Panc1 (cell line): ENCODE measurements at regions not wholly inside any gene's neighbourhood (a gene's known extent, or its start where the extent isn't known, plus 50 kb on each side); places are given as distances from the start of the nearest gene placed in this dataset.

Experiments used
- ATAC-seq: fragments of 200-7000 bp; cut with Tn5 transposase; 2 replicates; pipeline ENCODE4 v1.9.1; 2020; ENCODE audit warnings: mild to moderate bottlenecking, moderate library complexity
- BruUV-seq: library from RNA; stranded (reverse); fragments of 400-500 nt; replicated peaks from 2 replicates; lab custom pipeline; 2021; lab: Mats Ljungman, UMichigan
- CTCF ChIA-PET: fragments of 300-600 bp; sonication (Branson Sonifier 250); formaldehyde crosslinking; loops from one replicate; lab custom pipeline; 2022; ENCODE audit warnings: antibody characterized with exemption; lab: Charles Lee
- POLR2A ChIA-PET: fragments of 300-600 bp; sonication (Branson Sonifier 250); formaldehyde crosslinking; loops from one replicate; lab custom pipeline; 2022; ENCODE audit warnings: antibody characterized with exemption; lab: Charles Lee
- DNase-seq: peaks from one replicate; pipeline ENCODE4 v3.0.0-alpha.2; 2010; ENCODE audit warnings: low read depth, low spot score
- H3K27ac ChIP-seq: 2 replicates; pipeline ENCODE4 v1.5.1; 2011; ENCODE audit warnings: mild to moderate bottlenecking, low read length, inconsistent platforms
- H3K27me3 ChIP-seq: fragments of 200-500 bp; sonication (Bioruptor generic); 2 replicates; pipeline ENCODE4 v1.6.0; 2014; ENCODE audit warnings: low read length, inconsistent platforms; ENCODE audit not compliant: control insufficient read depth, insufficient read depth
- H3K36me3 ChIP-seq: fragments of 200-500 bp; sonication (Bioruptor generic); 2 replicates; pipeline ENCODE4 v1.5.1; 2014; ENCODE audit warnings: inconsistent platforms, mild to moderate bottlenecking, low read length, moderate library complexity; ENCODE audit not compliant: control insufficient read depth, insufficient read depth
- H3K4me1 ChIP-seq: 2 replicates; pipeline ENCODE4 v1.5.1; 2011; ENCODE audit warnings: inconsistent platforms, mild to moderate bottlenecking, low read length, moderate library complexity; ENCODE audit not compliant: control insufficient read depth, insufficient read depth
- H3K4me3 ChIP-seq, 2 experiments: 2 replicates each; pipeline ENCODE4 v1.5.1; 2011 to 2012; ENCODE audit warnings: low read depth in 2 of 2, low read length in 2 of 2, mild to moderate bottlenecking in 2 of 2, inconsistent platforms in 1 of 2, moderate library complexity in 1 of 2
- H3K9me3 ChIP-seq: fragments of 200-500 bp; sonication (Bioruptor generic); 2 replicates; pipeline ENCODE4 v1.5.1; 2014; ENCODE audit warnings: low read depth, mild to moderate bottlenecking, inconsistent platforms, low read length, moderate library complexity; ENCODE audit not compliant: control insufficient read depth, insufficient read depth
- POLR2AphosphoS5 ChIP-seq: IDR thresholded peaks from 2 replicates; pipeline ENCODE4 v1.6.1; 2012; ENCODE audit warnings: mild to moderate bottlenecking, low read depth, low read length, moderate library complexity
- SIN3A ChIP-seq: IDR thresholded peaks from 2 replicates; pipeline ENCODE4 v1.6.1; 2012; ENCODE audit warnings: low read depth, mild to moderate bottlenecking, low read length, moderate library complexity, borderline replicate concordance; ENCODE audit not compliant: insufficient read depth
- TCF7L2 ChIP-seq: IDR thresholded peaks from 2 replicates; pipeline ENCODE4 v1.6.1; 2011; ENCODE audit warnings: mild to moderate bottlenecking, low read depth, low read length, inconsistent platforms
- in situ Hi-C: cut with HindIII; loops from 2 replicates; pipeline ENCODE4 v1.10.0; 2016; ENCODE audit warnings: low sequenced_read_pairs, low pct_unique_long_range_greater_than_20kb
- intact Hi-C: fragments of 100-400 bp; cut with micrococcal nuclease; formaldehyde crosslinking; loops from one replicate; pipeline ENCODE4 v1.10.0; 2022; ENCODE audit not compliant: unreplicated experiment
- TF ChIP-seq, protein P1 (sequence below): fragments of 450-650 bp; IDR thresholded peaks from 2 replicates; pipeline ENCODE4 v1.5.1; 2017; ENCODE audit warnings: mild to moderate bottlenecking
- TF ChIP-seq, protein P2 (sequence below), 2 experiments: IDR thresholded peaks; 2 replicates each; pipeline ENCODE4 v1.6.1; 2011 to 2012; ENCODE audit warnings: low read depth in 2 of 2, control low read depth in 1 of 2, low read length in 1 of 2, mild to moderate bottlenecking in 1 of 2, moderate library complexity in 1 of 2; ENCODE audit not compliant: insufficient read depth in 1 of 2

DNA sequence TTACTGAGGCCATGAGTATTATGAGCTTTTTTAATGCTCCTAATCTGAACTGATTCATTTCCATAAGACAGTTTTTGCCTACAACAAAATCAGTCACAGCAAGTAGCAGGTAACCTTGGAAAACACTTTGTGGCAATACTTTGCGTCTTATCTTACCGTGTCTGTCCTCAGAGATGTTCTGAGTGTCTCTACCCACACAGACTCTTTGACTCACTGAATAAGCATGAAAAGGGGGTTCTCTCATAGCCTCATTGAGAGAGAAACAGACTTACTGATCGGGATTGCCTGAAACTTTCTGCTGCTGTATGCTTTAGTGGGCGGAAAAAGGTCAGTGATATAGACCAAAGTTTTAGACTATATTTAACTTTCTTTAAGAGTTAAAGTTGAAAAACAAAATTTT, 92.6 kb downstream of the MYL12B start:
- Histone ChIP-seq H3K4me1 (peaks cover 9% of the 10 kb centered on the region), H3K27me3 (no peaks in the 10 kb centered on the region), H3K4me3 (no peak overlapping the region), H3K27ac (peak overlapping the region; percentile 57; the same call in 1 of the 2 replicates), H3K36me3 (no peaks in the 10 kb centered on the region), H3K9me3 (no peaks in the 10 kb centered on the region)
- POLR2A ChIA-PET: no interaction called here
- CTCF ChIA-PET: interaction anchor here (0.6 kb wide), 1 partner anchor 73 kb away, joined by 18 read pairs; no protein-coding TSS in a partner anchor
- ATAC-seq (no peak), DNase-seq (no peak)
- TF ChIP-seq SIN3A (no peak), POLR2AphosphoS5 (no peak), TCF7L2 (no peak)
- TF ChIP-seq, protein P1, sequence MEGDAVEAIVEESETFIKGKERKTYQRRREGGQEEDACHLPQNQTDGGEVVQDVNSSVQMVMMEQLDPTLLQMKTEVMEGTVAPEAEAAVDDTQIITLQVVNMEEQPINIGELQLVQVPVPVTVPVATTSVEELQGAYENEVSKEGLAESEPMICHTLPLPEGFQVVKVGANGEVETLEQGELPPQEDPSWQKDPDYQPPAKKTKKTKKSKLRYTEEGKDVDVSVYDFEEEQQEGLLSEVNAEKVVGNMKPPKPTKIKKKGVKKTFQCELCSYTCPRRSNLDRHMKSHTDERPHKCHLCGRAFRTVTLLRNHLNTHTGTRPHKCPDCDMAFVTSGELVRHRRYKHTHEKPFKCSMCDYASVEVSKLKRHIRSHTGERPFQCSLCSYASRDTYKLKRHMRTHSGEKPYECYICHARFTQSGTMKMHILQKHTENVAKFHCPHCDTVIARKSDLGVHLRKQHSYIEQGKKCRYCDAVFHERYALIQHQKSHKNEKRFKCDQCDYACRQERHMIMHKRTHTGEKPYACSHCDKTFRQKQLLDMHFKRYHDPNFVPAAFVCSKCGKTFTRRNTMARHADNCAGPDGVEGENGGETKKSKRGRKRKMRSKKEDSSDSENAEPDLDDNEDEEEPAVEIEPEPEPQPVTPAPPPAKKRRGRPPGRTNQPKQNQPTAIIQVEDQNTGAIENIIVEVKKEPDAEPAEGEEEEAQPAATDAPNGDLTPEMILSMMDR: no peak
- TF ChIP-seq, protein P2, sequence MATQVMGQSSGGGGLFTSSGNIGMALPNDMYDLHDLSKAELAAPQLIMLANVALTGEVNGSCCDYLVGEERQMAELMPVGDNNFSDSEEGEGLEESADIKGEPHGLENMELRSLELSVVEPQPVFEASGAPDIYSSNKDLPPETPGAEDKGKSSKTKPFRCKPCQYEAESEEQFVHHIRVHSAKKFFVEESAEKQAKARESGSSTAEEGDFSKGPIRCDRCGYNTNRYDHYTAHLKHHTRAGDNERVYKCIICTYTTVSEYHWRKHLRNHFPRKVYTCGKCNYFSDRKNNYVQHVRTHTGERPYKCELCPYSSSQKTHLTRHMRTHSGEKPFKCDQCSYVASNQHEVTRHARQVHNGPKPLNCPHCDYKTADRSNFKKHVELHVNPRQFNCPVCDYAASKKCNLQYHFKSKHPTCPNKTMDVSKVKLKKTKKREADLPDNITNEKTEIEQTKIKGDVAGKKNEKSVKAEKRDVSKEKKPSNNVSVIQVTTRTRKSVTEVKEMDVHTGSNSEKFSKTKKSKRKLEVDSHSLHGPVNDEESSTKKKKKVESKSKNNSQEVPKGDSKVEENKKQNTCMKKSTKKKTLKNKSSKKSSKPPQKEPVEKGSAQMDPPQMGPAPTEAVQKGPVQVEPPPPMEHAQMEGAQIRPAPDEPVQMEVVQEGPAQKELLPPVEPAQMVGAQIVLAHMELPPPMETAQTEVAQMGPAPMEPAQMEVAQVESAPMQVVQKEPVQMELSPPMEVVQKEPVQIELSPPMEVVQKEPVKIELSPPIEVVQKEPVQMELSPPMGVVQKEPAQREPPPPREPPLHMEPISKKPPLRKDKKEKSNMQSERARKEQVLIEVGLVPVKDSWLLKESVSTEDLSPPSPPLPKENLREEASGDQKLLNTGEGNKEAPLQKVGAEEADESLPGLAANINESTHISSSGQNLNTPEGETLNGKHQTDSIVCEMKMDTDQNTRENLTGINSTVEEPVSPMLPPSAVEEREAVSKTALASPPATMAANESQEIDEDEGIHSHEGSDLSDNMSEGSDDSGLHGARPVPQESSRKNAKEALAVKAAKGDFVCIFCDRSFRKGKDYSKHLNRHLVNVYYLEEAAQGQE (IDR thresholded peaks at IDR 0.05; ENCODE audit: insufficient read depth in 1 of 2, low read depth in 2 of 2, low read length in 1 of 2): no peak
- intact Hi-C loops (no loop called here), in situ Hi-C loops (no loop called here)
- BruUV-seq: no TSS peak

DNA sequence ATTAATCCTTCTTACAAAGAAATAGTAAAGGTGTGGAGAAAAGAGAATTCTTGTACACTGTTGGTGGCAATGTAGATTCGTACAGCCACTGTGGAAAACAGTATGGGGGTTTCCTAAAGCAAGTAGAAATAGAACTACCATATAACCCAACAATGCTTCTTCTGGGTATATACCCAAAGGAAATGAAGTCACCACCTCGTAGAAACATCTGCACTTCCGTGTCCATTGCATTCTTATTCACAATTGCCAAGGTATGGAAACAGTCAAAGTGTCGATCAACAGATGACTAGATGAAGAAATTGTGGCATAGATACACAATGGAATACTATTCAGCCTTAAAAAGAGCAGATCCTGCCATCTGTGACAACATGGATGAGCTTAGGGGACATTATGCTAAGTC, 93.4 kb upstream of the TGIF1 start:
- no TSS peak for BruUV-seq
- Histone ChIP-seq H3K9me3 (no peaks in the 10 kb centered on the region), H3K27ac (no peak overlapping the region; the same call in 1 of the 2 replicates), H3K36me3 (no peaks in the 10 kb centered on the region), H3K4me3 (no peak overlapping the region), H3K27me3 (no peaks in the 10 kb centered on the region), H3K4me1 (no peaks in the 10 kb centered on the region; the same call in 1 of the 2 replicates)
- POLR2A ChIA-PET: no interaction called here
- TF ChIP-seq, protein P2 (IDR thresholded peaks at IDR 0.05; ENCODE audit: insufficient read depth in 1 of 2, low read depth in 2 of 2, low read length in 1 of 2): no peak
- no peak for TF ChIP-seq SIN3A
- TF ChIP-seq, protein P1: no peak
- TF ChIP-seq POLR2AphosphoS5: no peak
- TF ChIP-seq TCF7L2: no peak
- CTCF ChIA-PET: no interaction called here
- in situ Hi-C loops: no loop called here
- no peak for DNase-seq
- no peak for ATAC-seq
- intact Hi-C loops: no loop called here
